Esophagus squamous epithelium (tissue), 4 donors: ENCODE measurements at regions not wholly inside any gene's neighbourhood (a gene's known extent, or its start where the extent isn't known, plus 50 kb on each side); places are given as distances from the start of the nearest gene placed in this dataset.

Source experiments
- CTCF ChIP-seq, 6 experiments: fragments of 450-650 bp in 4 of 6; fragments of 200-600 bp in 2 of 6; sonication (generic) in 2 of 6; IDR thresholded peaks; one replicate each; pipeline ENCODE4 v1.5.1; 2016 to 2019; ENCODE audit warnings: antibody characterized with exemption in 6 of 6, mild to moderate bottlenecking in 4 of 6, moderate library complexity in 4 of 6
- POLR2A ChIP-seq, 4 donors: fragments of 450-650 bp; IDR thresholded peaks; one replicate each; pipeline ENCODE4 v1.6.1; 2017; ENCODE audit warnings: antibody characterized with exemption in 4 of 4, mild to moderate bottlenecking in 4 of 4, moderate library complexity in 3 of 4

- TF ChIP-seq CTCF (IDR thresholded peaks at IDR 0.05) (no peak), POLR2A (IDR thresholded peaks at IDR 0.05) (no peak)
Observed at GRCh38 chr2:55989405-55989804, 65.8 kb upstream of the EFEMP1 start.
